ENCODE measurements at regions not wholly inside any gene's neighbourhood (a gene's known extent, or its start where the extent isn't known, plus 50 kb on each side); places are given as distances from the start of the nearest gene placed in this dataset.

- TF ChIP-seq RFX5 (IDR thresholded peaks at IDR 0.05; ENCODE audit: low read length) (no peak), FOSL2 (IDR thresholded peaks at IDR 0.05; ENCODE audit: borderline replicate concordance, low read depth) (no peak), RCOR1 (IDR thresholded peaks at IDR 0.05; ENCODE audit: low read length) (no peak), CTCF (IDR thresholded peaks at IDR 0.05) (no peak), ZBTB33 (IDR thresholded peaks at IDR 0.05; ENCODE audit: borderline replicate concordance, low read depth) (no peak), POLR2AphosphoS5 (IDR thresholded peaks at IDR 0.05; ENCODE audit: low read depth, low read length) (no peak), TAF1 (IDR thresholded peaks at IDR 0.05; ENCODE audit: borderline replicate concordance, low read depth, low read length) (no peak), MEF2A (IDR thresholded peaks at IDR 0.05; ENCODE audit: borderline replicate concordance, low read depth) (no peak), NFIC (IDR thresholded peaks at IDR 0.05; ENCODE audit: borderline replicate concordance) (no peak), TEAD4 (IDR thresholded peaks at IDR 0.05; ENCODE audit: borderline replicate concordance, insufficient read depth) (no peak), RAD21 (IDR thresholded peaks at IDR 0.05; ENCODE audit: low read length) (no peak), NRF1 (IDR thresholded peaks at IDR 0.05; ENCODE audit: low read depth, low read length) (no peak)
These were observed 924.8 kb upstream of the CDH9 start for GRCh38 chr5:27963050-27963783.

All from SK-N-SH (cell line).